Central memory CD8-positive, alpha-beta T cell (primary cell): ENCODE measurements at regions not wholly inside any gene's neighbourhood (a gene's known extent, or its start where the extent isn't known, plus 50 kb on each side); places are given as distances from the start of the nearest gene placed in this dataset.
"Not testable (repeated sequence)": the region's sequence is repeated elsewhere in the genome, so short reads cannot be mapped to it uniquely, and the experiment has no call there.

Source experiments
- ATAC-seq: fragments of 150-1000 bp; cut with Tn5 transposase; replicated peaks from 2 replicates; pipeline ENCODE4 v1.10.0; 2022; ENCODE audit warnings: mild to moderate bottlenecking, moderate FRiP score, moderate number of reproducible peaks; ENCODE audit not compliant: poor library complexity, severe bottlenecking; ENCODE audit errors: extremely low read depth
- DNase-seq, 2 donors: peaks; one replicate each; pipeline ENCODE4 v3.0.0; 2021; ENCODE audit warnings: low spot score in 2 of 2
- H3K27ac Mint-ChIP-seq: one replicate; pipeline ENCODE4 v1.8.0; 2022; ENCODE audit warnings: low read depth, mild to moderate bottlenecking, moderate library complexity, mixed read lengths
- H3K27me3 Mint-ChIP-seq: one replicate; pipeline ENCODE4 v1.8.0; 2022; ENCODE audit warnings: mixed read lengths
- H3K36me3 Mint-ChIP-seq: one replicate; pipeline ENCODE4 v1.8.0; 2022; ENCODE audit warnings: mild to moderate bottlenecking, moderate library complexity, mixed read lengths; ENCODE audit not compliant: insufficient read depth
- H3K4me1 Mint-ChIP-seq: one replicate; pipeline ENCODE4 v1.8.0; 2022; ENCODE audit warnings: mixed read lengths
- H3K4me3 Mint-ChIP-seq: one replicate; pipeline ENCODE4 v1.8.0; 2022; ENCODE audit warnings: mild to moderate bottlenecking, moderate library complexity, mixed read lengths
- H3K9me3 Mint-ChIP-seq: one replicate; pipeline ENCODE4 v1.8.0; 2022; ENCODE audit warnings: mixed read lengths

DNA sequence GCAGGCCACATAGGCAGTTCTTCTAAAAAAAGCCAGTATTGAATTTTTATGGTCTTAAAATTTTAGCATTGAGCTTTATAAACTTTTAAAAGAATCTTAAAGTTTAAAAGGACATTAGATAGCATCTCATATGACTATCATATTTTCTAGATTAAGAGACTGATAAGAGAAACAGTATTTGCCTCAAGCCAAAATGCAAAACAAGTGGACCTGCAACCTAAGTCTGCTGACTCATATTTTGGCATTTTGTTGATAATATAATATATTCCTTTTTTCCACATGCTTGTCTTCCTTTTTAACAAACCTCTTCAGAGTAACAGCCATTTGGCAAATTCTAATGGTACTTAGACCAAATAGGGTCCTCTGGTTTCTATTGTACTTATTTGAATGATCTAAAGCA lies 328.5 kb upstream of the GALNTL6 start:
- Mint-ChIP-seq H3K27ac (no peak overlapping the region), H3K4me1 (no peaks in the 10 kb centered on the region), H3K9me3 (peaks cover 14% of the 10 kb centered on the region), H3K27me3 (no peaks in the 10 kb centered on the region), H3K36me3 (no peaks in the 10 kb centered on the region), H3K4me3 (no peak overlapping the region)
- no peak for ATAC-seq
- DNase-seq: no peak

DNA sequence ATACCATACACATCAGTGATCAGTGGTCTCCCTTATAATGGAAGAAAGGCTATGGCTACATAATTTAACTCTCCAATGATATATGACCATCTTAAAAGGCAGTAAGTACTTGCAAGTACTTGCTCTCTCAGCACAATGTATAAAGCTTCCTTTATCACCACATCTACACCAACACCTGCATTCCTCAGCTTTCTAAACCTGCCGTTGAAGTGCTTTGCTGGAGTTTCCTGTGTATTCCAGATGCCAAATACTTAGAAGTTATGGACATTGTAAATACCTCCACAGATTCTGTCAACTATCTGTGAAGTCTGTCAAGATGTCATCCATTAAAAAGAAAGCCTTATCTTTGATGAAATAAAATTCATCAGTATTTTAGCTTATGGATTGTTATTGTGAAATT lies 335.0 kb upstream of the GALNTL6 start:
- Mint-ChIP-seq H3K27me3 (no peaks in the 10 kb centered on the region), H3K9me3 (peaks cover 15% of the 10 kb centered on the region), H3K36me3 (no peaks in the 10 kb centered on the region), H3K4me3 (no peak overlapping the region), H3K27ac (no peak overlapping the region), H3K4me1 (no peaks in the 10 kb centered on the region)
- ATAC-seq (no peak), DNase-seq (no peak)

- H3K27ac Mint-ChIP-seq, DNase-seq, ATAC-seq, H3K4me1 Mint-ChIP-seq, H3K36me3 Mint-ChIP-seq, H3K27me3 Mint-ChIP-seq, H3K4me3 Mint-ChIP-seq: not testable (repeated sequence)
- H3K9me3 Mint-ChIP-seq: peaks cover 17% of the 10 kb centered on the region
Observed at GRCh38 chr4:171475111-171475510, 338.1 kb upstream of the GALNTL6 start.

GRCh38 chr4:171473155-171473554 lies 340.0 kb upstream of the GALNTL6 start:
- ATAC-seq (no peak), DNase-seq (no peak)
- H3K27me3 Mint-ChIP-seq: no peaks in the 10 kb centered on the region
- H3K27ac Mint-ChIP-seq: no peak overlapping the region
- H3K4me1 Mint-ChIP-seq: no peaks in the 10 kb centered on the region
- H3K36me3 Mint-ChIP-seq: no peaks in the 10 kb centered on the region
- no peak overlapping the region for H3K4me3 Mint-ChIP-seq
- peaks cover 17% of the 10 kb centered on the region for H3K9me3 Mint-ChIP-seq

- no peaks in the 10 kb centered on the region for H3K4me1 Mint-ChIP-seq
- no peak for DNase-seq
- H3K9me3 Mint-ChIP-seq: peaks cover 17% of the 10 kb centered on the region
- H3K27me3 Mint-ChIP-seq: no peaks in the 10 kb centered on the region
- H3K4me3 Mint-ChIP-seq: no peak overlapping the region
- H3K27ac Mint-ChIP-seq: no peak overlapping the region
- no peaks in the 10 kb centered on the region for H3K36me3 Mint-ChIP-seq
- ATAC-seq: no peak
Observed at GRCh38 chr4:171472230-171472629, 341.0 kb upstream of the GALNTL6 start.

GRCh38 chr4:171464499-171464898 lies 348.7 kb upstream of the GALNTL6 start:
- H3K4me3 Mint-ChIP-seq: no peak overlapping the region
- H3K9me3 Mint-ChIP-seq: peaks cover 4% of the 10 kb centered on the region
- no peaks in the 10 kb centered on the region for H3K36me3 Mint-ChIP-seq
- no peaks in the 10 kb centered on the region for H3K4me1 Mint-ChIP-seq
- no peak overlapping the region for H3K27ac Mint-ChIP-seq
- ATAC-seq (no peak), DNase-seq (no peak)
- no peaks in the 10 kb centered on the region for H3K27me3 Mint-ChIP-seq

GRCh38 chr4:171461191-171461590 lies 352.0 kb upstream of the GALNTL6 start:
- Mint-ChIP-seq H3K27me3 (no peaks in the 10 kb centered on the region), H3K27ac (no peak overlapping the region), H3K9me3 (peaks cover 8% of the 10 kb centered on the region), H3K36me3 (no peaks in the 10 kb centered on the region), H3K4me1 (no peaks in the 10 kb centered on the region), H3K4me3 (no peak overlapping the region)
- no peak for DNase-seq
- ATAC-seq: no peak

DNA sequence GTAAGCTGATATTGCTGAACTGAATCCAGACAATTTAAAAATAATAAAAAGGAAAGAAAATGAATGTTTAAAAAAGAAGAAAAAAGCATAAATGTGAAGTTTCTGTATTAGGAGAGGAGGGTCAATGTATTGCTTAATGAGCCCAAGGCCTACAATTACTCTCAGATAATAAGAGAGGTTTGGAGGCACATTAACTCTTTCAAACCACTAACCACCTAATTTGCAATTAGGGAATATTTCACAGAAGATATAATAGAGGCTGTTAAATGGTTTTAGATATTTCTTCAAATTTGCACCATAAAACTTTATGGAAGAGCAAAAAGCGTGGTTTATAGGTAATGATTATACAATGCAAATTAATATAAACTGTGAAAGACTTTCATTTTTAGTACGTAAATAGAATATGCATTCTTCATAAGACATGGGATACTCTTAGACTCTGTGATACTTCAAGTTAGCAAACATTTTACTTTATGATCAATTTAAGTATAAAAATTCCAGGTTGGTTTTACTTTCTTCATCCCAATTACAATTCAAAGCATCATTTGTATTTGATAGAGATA lies 364.2 kb upstream of the GALNTL6 start:
- no peak for ATAC-seq
- Mint-ChIP-seq H3K4me1 (no peaks in the 10 kb centered on the region), H3K27ac (no peak overlapping the region), H3K27me3 (no peaks in the 10 kb centered on the region), H3K36me3 (no peaks in the 10 kb centered on the region), H3K9me3 (no peaks in the 10 kb centered on the region), H3K4me3 (no peak overlapping the region)
- DNase-seq: no peak

DNA sequence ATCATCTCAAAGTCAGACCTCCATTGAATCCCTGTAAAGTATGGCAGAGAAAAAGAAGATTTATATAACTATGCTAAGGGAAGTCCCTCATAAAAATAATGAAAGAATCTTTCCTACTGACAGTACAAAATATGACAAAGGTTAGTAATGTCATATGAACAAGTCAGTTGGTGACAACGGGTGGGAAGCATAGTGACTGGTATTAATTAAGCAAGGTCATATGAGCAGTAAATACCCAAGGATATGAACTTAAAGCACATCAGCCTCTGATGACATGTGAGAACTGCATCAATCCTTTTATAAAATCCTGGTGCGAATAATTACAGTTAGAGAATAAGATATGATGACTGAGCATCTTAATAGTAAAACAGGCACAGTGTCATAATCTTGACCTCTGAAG lies 364.8 kb upstream of the GALNTL6 start:
- DNase-seq (no peak), ATAC-seq (no peak)
- Mint-ChIP-seq H3K27me3 (no peaks in the 10 kb centered on the region), H3K4me3 (no peak overlapping the region), H3K9me3 (no peaks in the 10 kb centered on the region), H3K4me1 (no peaks in the 10 kb centered on the region), H3K36me3 (no peaks in the 10 kb centered on the region), H3K27ac (no peak overlapping the region)

DNA sequence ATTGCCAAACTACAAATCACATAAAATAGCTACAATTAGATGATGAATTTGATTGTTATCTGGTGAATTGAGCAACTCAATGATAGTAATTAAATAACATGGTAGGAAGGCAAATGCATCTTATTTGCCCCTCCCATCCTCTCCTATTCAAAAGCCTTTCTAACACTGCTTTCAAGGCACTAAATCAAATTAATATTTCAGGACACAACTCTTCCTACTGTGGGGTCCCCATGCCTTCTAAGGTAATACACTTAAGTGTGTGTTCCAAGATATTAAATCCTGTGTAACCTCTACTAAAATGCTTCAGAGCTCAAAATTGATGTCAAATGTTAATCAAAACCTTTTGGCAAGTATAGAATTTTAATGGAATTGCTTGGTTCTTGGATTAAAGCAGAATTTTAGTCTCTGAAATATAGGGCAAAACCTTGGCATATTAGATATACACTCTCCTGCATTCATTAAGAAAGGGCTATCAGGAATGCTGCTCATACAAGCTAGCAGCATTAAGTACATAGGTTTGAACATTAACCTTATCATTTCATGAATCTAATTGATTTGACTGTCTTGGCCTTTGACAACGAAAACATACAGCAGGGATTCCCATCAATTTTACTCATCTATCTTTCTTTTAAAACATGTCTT lies 371.8 kb upstream of the GALNTL6 start:
- Mint-ChIP-seq H3K9me3 (peaks cover 13% of the 10 kb centered on the region), H3K27me3 (no peaks in the 10 kb centered on the region)

GRCh38 chr4:171433674-171434073 lies 379.5 kb upstream of the GALNTL6 start:
- ATAC-seq (no peak), DNase-seq (no peak)
- Mint-ChIP-seq H3K36me3 (no peaks in the 10 kb centered on the region), H3K4me1 (no peaks in the 10 kb centered on the region), H3K27ac (no peak overlapping the region), H3K9me3 (peaks cover 12% of the 10 kb centered on the region), H3K4me3 (no peak overlapping the region), H3K27me3 (no peaks in the 10 kb centered on the region)

More for the DNA sequence above, 371.8 kb upstream of the GALNTL6 start:
- no peaks in the 10 kb centered on the region for H3K4me1 Mint-ChIP-seq
- DNase-seq (no peak), ATAC-seq (no peak)
- H3K4me3 Mint-ChIP-seq: no peak overlapping the region
- no peak overlapping the region for H3K27ac Mint-ChIP-seq
- H3K36me3 Mint-ChIP-seq: no peaks in the 10 kb centered on the region

DNA sequence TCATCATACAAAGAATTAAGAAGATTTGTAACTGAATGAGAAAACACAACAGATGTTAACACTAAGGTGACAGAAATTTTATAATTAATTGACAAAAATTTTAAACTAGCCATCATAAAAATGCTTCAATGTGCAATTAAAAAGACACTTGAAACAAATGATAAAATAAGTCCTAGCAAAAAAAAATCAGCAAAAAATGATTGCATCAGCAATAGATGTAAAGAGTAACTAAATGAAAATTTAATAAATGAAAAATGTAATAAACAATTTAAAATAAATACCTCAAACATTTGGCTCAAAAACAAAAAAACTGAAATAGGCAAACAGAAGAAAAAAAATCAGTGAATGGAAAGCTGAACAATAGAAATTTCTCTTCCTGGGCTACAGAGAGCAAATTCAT lies 380.7 kb upstream of the GALNTL6 start:
- no peak overlapping the region for H3K4me3 Mint-ChIP-seq
- no peaks in the 10 kb centered on the region for H3K36me3 Mint-ChIP-seq

DNA sequence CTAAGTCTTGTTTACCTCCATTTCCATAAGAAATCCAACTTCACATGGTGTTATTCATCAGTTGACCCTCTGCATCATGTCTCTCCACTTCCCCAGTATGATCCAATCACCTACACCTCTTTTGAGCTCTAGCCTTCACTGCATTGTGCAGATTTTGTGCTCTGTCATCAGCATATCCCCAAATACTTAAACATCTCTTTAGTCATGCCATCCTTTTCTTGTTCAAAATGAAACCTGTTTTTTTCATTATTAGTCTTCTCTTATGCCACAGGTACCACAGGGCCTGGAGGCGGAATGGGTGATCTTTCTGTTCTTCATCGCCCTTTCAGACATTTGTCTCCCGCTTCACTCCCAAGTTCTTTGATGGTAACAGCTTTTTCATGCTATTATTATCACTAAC lies 382.7 kb upstream of the GALNTL6 start:
- Mint-ChIP-seq H3K9me3 (peaks cover 17% of the 10 kb centered on the region), H3K27ac (no peak overlapping the region), H3K4me3 (no peak overlapping the region), H3K27me3 (no peaks in the 10 kb centered on the region), H3K4me1 (no peaks in the 10 kb centered on the region), H3K36me3 (no peaks in the 10 kb centered on the region)
- ATAC-seq (no peak), DNase-seq (no peak)

More for the DNA sequence above, 380.7 kb upstream of the GALNTL6 start:
- H3K27me3 Mint-ChIP-seq: no peaks in the 10 kb centered on the region
- H3K9me3 Mint-ChIP-seq: peaks cover 17% of the 10 kb centered on the region
- no peaks in the 10 kb centered on the region for H3K4me1 Mint-ChIP-seq
- ATAC-seq (no peak), DNase-seq (no peak)
- H3K27ac Mint-ChIP-seq: no peak overlapping the region
